ENCODE measurements at regions not wholly inside any gene's neighbourhood (a gene's known extent, or its start where the extent isn't known, plus 50 kb on each side); places are given as distances from the start of the nearest gene placed in this dataset.

GRCh38 chr3:40853474-40853873, 328.7 kb downstream of the ZNF621 start:
- TF ChIP-seq CTCF (IDR thresholded peaks at IDR 0.05): no peak
- no peak for TF ChIP-seq POLR2A (IDR thresholded peaks at IDR 0.05)

Data from esophagus squamous epithelium (tissue), 4 donors.